NCI-H748 (cell line): ENCODE measurements at regions not wholly inside any gene's neighbourhood (a gene's known extent, or its start where the extent isn't known, plus 50 kb on each side); places are given as distances from the start of the nearest gene placed in this dataset.

ENCODE experiments used
- DNase-seq: peaks from one replicate; lab custom pipeline; 2025; ENCODE audit not compliant: unreplicated experiment; lab: John Stamatoyannopoulos, UW

DNA sequence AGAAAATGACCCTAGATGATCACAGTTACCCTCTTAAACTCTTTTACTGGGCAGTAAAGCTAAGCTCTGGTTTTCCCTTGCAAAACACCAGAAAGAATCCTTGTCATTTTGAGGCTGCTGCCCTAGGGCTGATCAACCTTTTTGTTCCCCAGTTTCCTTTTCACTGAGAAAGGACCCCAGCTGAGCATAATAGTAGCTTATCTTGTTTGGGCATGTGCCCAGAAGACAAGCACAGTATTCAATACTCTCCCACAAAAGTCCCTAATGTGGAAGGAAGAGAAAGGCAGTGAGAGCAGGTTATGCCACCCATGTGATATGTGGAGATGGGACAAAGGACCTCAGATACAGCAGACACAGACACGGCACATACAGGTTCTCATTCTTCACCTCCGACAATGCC is 332.6 kb upstream of the TMPO start:
- DNase-seq = peak; percentile 75

GRCh38 chr12:98185606-98186005 is 329.8 kb upstream of the TMPO start:
- no peak for DNase-seq

- DNase-seq = no peak
Observed at GRCh38 chr12:98188650-98189077, 326.7 kb upstream of the TMPO start.

DNA sequence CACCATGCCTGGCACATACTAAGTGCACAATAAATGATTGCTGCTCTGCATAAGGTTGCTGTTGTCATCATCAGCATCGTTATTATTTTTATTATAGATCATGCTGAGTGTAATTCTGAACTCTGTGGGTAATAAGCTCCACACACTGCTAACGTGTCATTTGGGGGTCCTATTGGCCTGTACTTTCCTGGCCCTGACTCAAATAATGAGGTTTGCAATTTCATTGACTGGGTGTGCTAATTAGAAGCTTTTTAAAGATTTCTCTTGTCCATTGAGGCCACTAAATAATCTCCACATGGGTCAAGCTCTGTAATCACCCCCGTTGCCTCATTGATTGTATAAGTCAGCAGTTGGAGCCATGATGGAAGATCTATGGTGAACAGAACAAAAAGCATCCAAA is 320.8 kb upstream of the TMPO start:
- DNase-seq = no peak

DNA sequence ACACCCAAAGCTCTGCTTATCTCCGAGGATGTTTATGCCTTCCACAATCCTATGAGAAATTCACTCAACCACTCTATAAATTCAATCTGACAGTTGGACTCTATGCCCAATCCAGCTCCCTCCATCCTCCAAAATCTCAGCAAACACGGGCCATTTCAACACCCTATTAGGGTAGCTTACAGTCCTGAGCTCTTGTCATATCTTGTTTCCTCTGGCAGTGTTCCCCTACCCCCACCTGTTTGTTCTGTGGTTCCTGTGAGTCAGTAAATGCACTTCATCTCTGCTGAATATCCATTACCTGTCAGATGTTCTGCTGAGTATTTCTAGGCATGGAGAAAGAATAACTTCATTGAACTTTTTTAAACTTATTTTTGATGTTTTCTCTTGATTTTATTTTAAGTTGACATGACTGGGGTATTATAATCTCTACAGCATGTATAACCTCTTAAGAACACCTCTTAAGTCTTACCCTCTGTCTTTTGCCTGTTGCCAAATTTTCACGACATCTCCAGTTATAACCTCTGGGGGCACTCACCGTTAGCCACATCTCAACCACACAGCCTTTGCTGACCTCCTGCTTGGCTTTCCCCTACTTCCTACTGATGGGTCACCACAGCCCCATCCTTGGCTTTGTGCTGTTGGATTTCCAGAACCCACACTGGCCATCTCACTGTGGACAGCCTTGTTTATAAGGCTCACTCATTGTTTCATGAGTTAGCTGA is 317.0 kb upstream of the TMPO start:
- no peak for DNase-seq

- peak; percentile 79 for DNase-seq
Observed at GRCh38 chr12:98208816-98209215, 306.6 kb upstream of the TMPO start.

- DNase-seq = no peak
Observed at GRCh38 chr12:98211909-98212695, 303.3 kb upstream of the TMPO start.

DNA sequence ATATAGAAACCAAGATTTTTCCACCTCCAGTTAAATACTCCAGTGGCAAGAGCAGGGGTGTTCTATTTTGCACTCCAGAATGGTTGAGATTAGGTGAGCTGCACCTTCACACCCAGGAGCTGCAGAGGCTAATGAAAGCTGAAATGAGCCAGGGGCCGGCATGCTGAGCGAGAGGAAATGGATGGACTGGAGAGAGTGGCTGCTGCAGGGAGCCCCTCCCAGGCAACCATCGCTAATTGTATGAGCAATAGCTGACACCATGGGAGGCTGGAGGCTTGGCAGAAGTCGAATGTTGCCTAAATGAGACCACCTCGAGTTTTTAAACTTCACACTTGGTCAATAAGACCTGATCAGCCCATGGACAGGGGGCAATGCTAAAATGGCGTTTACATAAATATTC is 301.8 kb upstream of the TMPO start:
- peak; percentile 11 for DNase-seq

DNA sequence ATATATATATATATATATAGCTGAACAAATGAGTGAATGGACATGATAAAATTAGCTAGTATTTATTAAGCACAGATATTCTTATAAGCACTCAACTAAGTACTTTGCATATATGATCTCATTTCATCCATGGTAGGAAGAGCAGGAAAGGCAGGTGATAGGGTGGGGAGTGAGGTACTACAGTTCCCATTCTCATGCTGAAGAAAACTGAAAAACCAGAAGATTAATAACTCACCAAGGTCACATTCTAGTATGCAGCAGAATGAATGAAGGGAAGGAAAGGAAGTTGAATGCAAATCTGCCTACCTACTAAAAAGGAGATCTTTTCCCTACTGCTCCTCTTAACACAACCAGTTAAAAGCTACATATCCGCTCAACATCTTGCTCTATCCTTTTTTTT is 298.1 kb upstream of the TMPO start:
- DNase-seq = no peak

GRCh38 chr12:98220636-98221035 is 294.8 kb upstream of the TMPO start:
- no peak for DNase-seq

GRCh38 chr12:98221243-98221808 is 294.1 kb upstream of the TMPO start:
- no peak for DNase-seq

DNA sequence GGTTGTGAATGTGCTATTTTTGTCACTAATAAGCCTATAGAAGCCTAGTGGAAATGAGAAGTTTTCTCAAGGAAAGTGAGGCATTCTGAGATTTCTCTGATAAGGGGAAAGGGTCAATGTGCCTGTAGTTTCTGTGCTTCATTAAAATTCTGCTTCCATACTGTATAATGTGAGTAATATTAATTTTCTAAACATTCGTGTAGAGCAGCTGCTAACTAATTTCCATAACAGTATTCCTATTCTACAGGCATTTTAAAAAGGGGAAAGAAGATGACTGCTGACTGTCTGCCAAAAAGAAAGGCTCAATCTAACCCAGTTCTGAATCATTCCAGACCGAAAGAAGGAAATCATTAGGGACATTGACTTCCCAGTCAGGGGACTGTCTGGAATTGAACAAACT is 293.3 kb upstream of the TMPO start:
- DNase-seq = no peak

- no peak for DNase-seq
Observed at GRCh38 chr12:98224584-98225221, 290.7 kb upstream of the TMPO start.

- peak; percentile 38 for DNase-seq
Observed at GRCh38 chr12:98227162-98227561, 288.2 kb upstream of the TMPO start.

- peak; percentile 85 for DNase-seq
Observed at GRCh38 chr12:98228683-98229539, 286.5 kb upstream of the TMPO start.

GRCh38 chr12:98229540-98229924 is 285.9 kb upstream of the TMPO start:
- DNase-seq = no peak

GRCh38 chr12:98232753-98233390 is 282.5 kb upstream of the TMPO start:
- no peak for DNase-seq

GRCh38 chr12:98235301-98235700 is 280.1 kb upstream of the TMPO start:
- no peak for DNase-seq

DNA sequence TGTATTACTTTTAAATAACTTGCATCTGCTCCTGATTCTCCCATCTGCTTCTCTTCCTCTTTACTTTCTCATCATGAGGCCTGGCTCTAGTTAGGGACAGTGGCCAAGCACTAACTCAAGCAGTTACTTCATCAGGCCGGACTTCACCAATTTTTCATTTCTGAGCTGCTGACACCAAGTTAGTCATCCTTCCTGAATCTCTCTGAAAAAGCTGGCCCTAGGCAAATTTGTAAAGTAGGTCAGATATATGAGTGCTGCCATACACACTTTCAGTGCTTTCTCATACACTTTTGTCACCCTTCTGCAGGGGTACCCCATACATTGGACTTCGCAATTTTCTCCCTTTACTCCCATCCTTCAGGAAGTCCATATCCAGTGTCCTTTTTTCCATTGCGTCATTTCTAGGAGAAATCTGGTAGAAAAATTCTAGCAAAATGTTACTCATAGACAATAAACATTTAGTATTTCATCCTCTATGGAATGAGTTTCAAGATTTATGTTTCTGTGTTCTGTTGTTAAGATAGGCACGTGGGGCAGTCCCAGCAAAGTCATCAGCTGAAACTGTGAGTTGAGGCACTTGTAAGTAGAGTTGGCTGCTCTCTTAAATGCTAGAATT is 276.8 kb upstream of the TMPO start:
- no peak for DNase-seq

DNA sequence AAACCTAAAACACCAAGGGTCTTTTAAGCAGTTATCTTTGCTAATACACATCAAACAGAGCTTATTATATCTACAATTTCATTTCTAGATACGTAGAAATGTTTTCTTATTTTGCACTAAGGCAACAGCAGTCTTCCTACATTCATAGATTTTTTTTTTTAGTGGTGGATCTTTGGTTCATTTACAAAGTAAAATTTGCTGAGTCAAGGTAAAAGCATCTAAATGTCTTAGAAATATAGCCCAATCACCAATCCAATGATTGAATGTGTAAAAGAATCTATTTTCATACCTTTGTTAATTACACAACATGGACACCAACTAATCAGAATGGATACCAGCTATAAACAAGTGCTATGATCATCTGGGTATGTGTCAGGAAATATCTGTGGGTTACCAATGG is 272.2 kb upstream of the TMPO start:
- DNase-seq = no peak
